ENCODE measurements at regions not wholly inside any gene's neighbourhood (a gene's known extent, or its start where the extent isn't known, plus 50 kb on each side); places are given as distances from the start of the nearest gene placed in this dataset.

- TF ChIP-seq CTCF (IDR thresholded peaks at IDR 0.05 in 8 of 11, conservative IDR thresholded peaks at IDR 0.05 in 3 of 11) (no peak), POLR2A (IDR thresholded peaks at IDR 0.05) (no peak)
Observed at GRCh38 chr5:82910905-82911304, 166.3 kb downstream of the TMEM167A start.
